ENCODE measurements at regions not wholly inside any gene's neighbourhood (a gene's known extent, or its start where the extent isn't known, plus 50 kb on each side); places are given as distances from the start of the nearest gene placed in this dataset.
"Not testable (repeated sequence)": the region's sequence is repeated elsewhere in the genome, so short reads cannot be mapped to it uniquely, and the experiment has no call there.

- not testable (repeated sequence) for TF ChIP-seq CTCF (IDR thresholded peaks at IDR 0.05; ENCODE audit: poor library complexity, severe bottlenecking); EP300 (conservative IDR thresholded peaks at IDR 0.05; ENCODE audit: poor library complexity, severe bottlenecking)
Measured at GRCh38 chr6:19247181-19247580, 590.0 kb upstream of the ID4 start.
